ENCODE measurements at regions not wholly inside any gene's neighbourhood (a gene's known extent, or its start where the extent isn't known, plus 50 kb on each side); places are given as distances from the start of the nearest gene placed in this dataset.

DNA sequence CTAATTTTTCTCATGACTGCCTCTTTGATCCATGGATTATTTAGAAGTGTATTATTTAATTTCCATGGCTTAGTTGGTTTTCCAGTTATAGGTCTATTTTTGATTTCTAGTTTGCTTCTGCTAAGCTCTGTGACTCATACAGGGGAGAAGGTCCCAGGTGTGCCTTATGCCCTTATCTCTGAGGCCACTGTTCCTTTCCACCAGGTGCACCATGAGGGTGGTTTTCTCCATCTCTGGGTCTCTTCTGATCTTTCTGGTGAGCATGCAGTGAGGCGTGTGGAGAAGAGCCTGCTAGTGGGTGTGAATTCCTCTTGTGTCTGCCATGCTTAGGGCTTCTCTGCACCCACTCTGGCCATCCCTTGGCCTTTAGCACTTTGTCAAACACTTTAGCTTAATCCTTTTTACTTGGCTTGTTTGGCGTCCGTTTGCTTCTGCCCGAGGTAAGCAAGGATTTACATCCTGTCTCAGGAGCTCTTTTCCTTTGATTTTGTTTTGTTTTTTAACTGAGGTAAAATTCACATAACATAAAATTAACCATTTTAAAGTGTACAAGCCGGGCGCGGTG lies 129.8 kb upstream of the ARL4C start:
- H3K79me2 ChIP-seq (replicated peaks; ENCODE audit: insufficient read depth, low read length), result no peaks in the 10 kb centered on the region
- TF ChIP-seq, protein P1, sequence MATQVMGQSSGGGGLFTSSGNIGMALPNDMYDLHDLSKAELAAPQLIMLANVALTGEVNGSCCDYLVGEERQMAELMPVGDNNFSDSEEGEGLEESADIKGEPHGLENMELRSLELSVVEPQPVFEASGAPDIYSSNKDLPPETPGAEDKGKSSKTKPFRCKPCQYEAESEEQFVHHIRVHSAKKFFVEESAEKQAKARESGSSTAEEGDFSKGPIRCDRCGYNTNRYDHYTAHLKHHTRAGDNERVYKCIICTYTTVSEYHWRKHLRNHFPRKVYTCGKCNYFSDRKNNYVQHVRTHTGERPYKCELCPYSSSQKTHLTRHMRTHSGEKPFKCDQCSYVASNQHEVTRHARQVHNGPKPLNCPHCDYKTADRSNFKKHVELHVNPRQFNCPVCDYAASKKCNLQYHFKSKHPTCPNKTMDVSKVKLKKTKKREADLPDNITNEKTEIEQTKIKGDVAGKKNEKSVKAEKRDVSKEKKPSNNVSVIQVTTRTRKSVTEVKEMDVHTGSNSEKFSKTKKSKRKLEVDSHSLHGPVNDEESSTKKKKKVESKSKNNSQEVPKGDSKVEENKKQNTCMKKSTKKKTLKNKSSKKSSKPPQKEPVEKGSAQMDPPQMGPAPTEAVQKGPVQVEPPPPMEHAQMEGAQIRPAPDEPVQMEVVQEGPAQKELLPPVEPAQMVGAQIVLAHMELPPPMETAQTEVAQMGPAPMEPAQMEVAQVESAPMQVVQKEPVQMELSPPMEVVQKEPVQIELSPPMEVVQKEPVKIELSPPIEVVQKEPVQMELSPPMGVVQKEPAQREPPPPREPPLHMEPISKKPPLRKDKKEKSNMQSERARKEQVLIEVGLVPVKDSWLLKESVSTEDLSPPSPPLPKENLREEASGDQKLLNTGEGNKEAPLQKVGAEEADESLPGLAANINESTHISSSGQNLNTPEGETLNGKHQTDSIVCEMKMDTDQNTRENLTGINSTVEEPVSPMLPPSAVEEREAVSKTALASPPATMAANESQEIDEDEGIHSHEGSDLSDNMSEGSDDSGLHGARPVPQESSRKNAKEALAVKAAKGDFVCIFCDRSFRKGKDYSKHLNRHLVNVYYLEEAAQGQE (IDR thresholded peaks at IDR 0.05; ENCODE audit: borderline replicate concordance), result no peak
- TF ChIP-seq TAF1 (IDR thresholded peaks at IDR 0.05; ENCODE audit: low read depth), result no peak
- TF ChIP-seq EZH2 (IDR thresholded peaks at IDR 0.05; ENCODE audit: borderline replicate concordance, insufficient read depth, low read length, poor library complexity, severe bottlenecking), result no peak
- no peak for TF ChIP-seq RAD21 (conservative IDR thresholded peaks at IDR 0.05)
- no peak for TF ChIP-seq POLR2AphosphoS5 (IDR thresholded peaks at IDR 0.05)
- no peak for TF ChIP-seq MXI1 (conservative IDR thresholded peaks at IDR 0.05; ENCODE audit: poor library complexity, severe bottlenecking)
- TF ChIP-seq, protein P2, sequence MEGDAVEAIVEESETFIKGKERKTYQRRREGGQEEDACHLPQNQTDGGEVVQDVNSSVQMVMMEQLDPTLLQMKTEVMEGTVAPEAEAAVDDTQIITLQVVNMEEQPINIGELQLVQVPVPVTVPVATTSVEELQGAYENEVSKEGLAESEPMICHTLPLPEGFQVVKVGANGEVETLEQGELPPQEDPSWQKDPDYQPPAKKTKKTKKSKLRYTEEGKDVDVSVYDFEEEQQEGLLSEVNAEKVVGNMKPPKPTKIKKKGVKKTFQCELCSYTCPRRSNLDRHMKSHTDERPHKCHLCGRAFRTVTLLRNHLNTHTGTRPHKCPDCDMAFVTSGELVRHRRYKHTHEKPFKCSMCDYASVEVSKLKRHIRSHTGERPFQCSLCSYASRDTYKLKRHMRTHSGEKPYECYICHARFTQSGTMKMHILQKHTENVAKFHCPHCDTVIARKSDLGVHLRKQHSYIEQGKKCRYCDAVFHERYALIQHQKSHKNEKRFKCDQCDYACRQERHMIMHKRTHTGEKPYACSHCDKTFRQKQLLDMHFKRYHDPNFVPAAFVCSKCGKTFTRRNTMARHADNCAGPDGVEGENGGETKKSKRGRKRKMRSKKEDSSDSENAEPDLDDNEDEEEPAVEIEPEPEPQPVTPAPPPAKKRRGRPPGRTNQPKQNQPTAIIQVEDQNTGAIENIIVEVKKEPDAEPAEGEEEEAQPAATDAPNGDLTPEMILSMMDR (IDR thresholded peaks at IDR 0.05; ENCODE audit: poor library complexity, severe bottlenecking), result no peak
- TF ChIP-seq SMC3 (conservative IDR thresholded peaks at IDR 0.05; ENCODE audit: poor library complexity), result no peak
- TF ChIP-seq EP300 (conservative IDR thresholded peaks at IDR 0.05; ENCODE audit: poor library complexity, severe bottlenecking), result no peak
- H3K36me3 ChIP-seq (ENCODE audit: insufficient read depth, low read length), result no peaks in the 10 kb centered on the region
- H3K27ac ChIP-seq (ENCODE audit: low read length), result no peak overlapping the region
- no peak overlapping the region for H3K4me3 ChIP-seq (ENCODE audit: low read length)
- no peak overlapping the region for H3K9ac ChIP-seq (ENCODE audit: low read length)
- H3K9me3 ChIP-seq (ENCODE audit: low read length), result no peaks in the 10 kb centered on the region
- H3F3A ChIP-seq (ENCODE audit: insufficient read depth, low read length, poor library complexity, severe bottlenecking), result no peaks in the 10 kb centered on the region
- H4K20me1 ChIP-seq (ENCODE audit: insufficient read depth), result no peaks in the 10 kb centered on the region
- no peaks in the 10 kb centered on the region for H3K27me3 ChIP-seq (ENCODE audit: insufficient read depth, low read depth, low read length)
- no peaks in the 10 kb centered on the region for H3K9me2 ChIP-seq (ENCODE audit: insufficient read depth, low read length)
- no peak overlapping the region for H3K4me2 ChIP-seq (ENCODE audit: low read length)
- no peak overlapping the region for H2AFZ ChIP-seq (ENCODE audit: low read depth, low read length)

DNA sequence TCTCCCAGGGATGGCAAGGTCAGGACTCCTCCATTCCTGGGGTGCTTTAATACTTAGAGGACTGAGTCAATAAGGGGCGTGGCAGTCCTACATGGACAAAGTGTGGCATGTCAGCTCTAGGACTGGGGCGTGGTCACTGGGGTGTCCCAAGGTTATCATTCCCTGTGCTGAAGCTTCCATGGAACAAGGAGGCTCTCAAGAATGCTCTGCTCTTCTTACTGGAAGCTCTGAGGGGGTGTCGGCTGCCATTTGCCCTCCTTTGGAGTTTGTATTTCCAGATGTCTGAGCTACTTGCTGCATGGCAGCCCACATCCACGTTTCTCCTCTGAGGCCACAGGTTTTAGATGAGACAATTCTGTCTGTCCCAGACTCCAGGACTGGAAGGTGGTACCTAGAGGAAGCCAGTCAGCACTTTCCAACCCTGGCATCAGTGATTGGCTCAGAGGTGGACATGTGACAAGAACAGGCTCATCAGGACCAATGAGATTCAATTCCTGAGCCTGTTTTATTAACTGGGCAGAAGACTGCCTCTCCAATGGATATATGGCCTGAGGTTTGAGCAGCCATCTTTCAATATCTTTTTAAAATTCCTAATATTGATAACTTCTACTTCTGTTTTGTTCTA lies 128.9 kb upstream of the ARL4C start:
- TF ChIP-seq EP300 (conservative IDR thresholded peaks at IDR 0.05; ENCODE audit: poor library complexity, severe bottlenecking) (no peak), TAF1 (IDR thresholded peaks at IDR 0.05; ENCODE audit: low read depth) (no peak), RAD21 (conservative IDR thresholded peaks at IDR 0.05) (no peak), SMC3 (conservative IDR thresholded peaks at IDR 0.05; ENCODE audit: poor library complexity) (no peak), POLR2AphosphoS5 (IDR thresholded peaks at IDR 0.05) (no peak), EZH2 (IDR thresholded peaks at IDR 0.05; ENCODE audit: borderline replicate concordance, insufficient read depth, low read length, poor library complexity, severe bottlenecking) (no peak), MXI1 (conservative IDR thresholded peaks at IDR 0.05; ENCODE audit: poor library complexity, severe bottlenecking) (no peak)
- TF ChIP-seq, protein P2 (IDR thresholded peaks at IDR 0.05; ENCODE audit: poor library complexity, severe bottlenecking), result no peak
- TF ChIP-seq, protein P1 (IDR thresholded peaks at IDR 0.05; ENCODE audit: borderline replicate concordance), result no peak

More for the DNA sequence above, 128.9 kb upstream of the ARL4C start:
- Histone ChIP-seq H3K79me2 (replicated peaks; ENCODE audit: insufficient read depth, low read length) (no peaks in the 10 kb centered on the region), H3K9ac (ENCODE audit: low read length) (no peak overlapping the region), H3K27ac (ENCODE audit: low read length) (no peak overlapping the region), H3K4me2 (ENCODE audit: low read length) (no peak overlapping the region), H2AFZ (ENCODE audit: low read depth, low read length) (no peak overlapping the region), H3K9me3 (ENCODE audit: low read length) (no peaks in the 10 kb centered on the region), H4K20me1 (ENCODE audit: insufficient read depth) (no peaks in the 10 kb centered on the region), H3K4me3 (ENCODE audit: low read length) (no peak overlapping the region), H3F3A (ENCODE audit: insufficient read depth, low read length, poor library complexity, severe bottlenecking) (no peaks in the 10 kb centered on the region), H3K36me3 (ENCODE audit: insufficient read depth, low read length) (no peaks in the 10 kb centered on the region), H3K27me3 (ENCODE audit: insufficient read depth, low read depth, low read length) (no peaks in the 10 kb centered on the region), H3K9me2 (ENCODE audit: insufficient read depth, low read length) (no peaks in the 10 kb centered on the region)
